ENCODE measurements at regions not wholly inside any gene's neighbourhood (a gene's known extent, or its start where the extent isn't known, plus 50 kb on each side); places are given as distances from the start of the nearest gene placed in this dataset.

GRCh38 chr2:45192481-45192880 is 183.2 kb upstream of the SIX2 start:
- no peaks in the 10 kb centered on the region for H3K9me1 ChIP-seq (ENCODE audit: control insufficient read depth, extremely low read depth, insufficient read depth, low read length)
- FAIRE-seq: no peak

GRCh38 chr2:45191976-45192375 is 182.7 kb upstream of the SIX2 start:
- DNase-seq (ENCODE audit: low read depth, low spot score) (no peak), FAIRE-seq (no peak)
- H2AFZ ChIP-seq (ENCODE audit: control insufficient read depth, low read length): no peak overlapping the region
- TF ChIP-seq EZH2 (IDR thresholded peaks at IDR 0.05; ENCODE audit: low read length) (no peak), CTCF (optimal IDR thresholded peaks at IDR 0.05 in 1 of 3, IDR thresholded peaks at IDR 0.05 in 1 of 3, conservative IDR thresholded peaks at IDR 0.05 in 1 of 3; ENCODE audit: extremely low read depth in 1 of 3, insufficient read depth in 2 of 3, low read length in 3 of 3) (no peak)
- H3K36me3 ChIP-seq (ENCODE audit: control insufficient read depth in 2 of 2, extremely low read depth in 1 of 2, insufficient read depth in 2 of 2, low read length in 2 of 2): no peaks in the 10 kb centered on the region
- H3K9me1 ChIP-seq (ENCODE audit: control insufficient read depth, extremely low read depth, insufficient read depth, low read length): no peaks in the 10 kb centered on the region
- H3K4me3 ChIP-seq (ENCODE audit: control insufficient read depth in 2 of 3, extremely low read depth in 1 of 3, insufficient read depth in 2 of 3, low read depth in 1 of 3, low read length in 3 of 3): no peak overlapping the region
- H3K9me3 ChIP-seq (ENCODE audit: control insufficient read depth, low read depth, low read length): no peaks in the 10 kb centered on the region
- H3K27ac ChIP-seq (ENCODE audit: control insufficient read depth, insufficient read depth, low read length): no peak overlapping the region
- no peaks in the 10 kb centered on the region for H3K4me1 ChIP-seq (ENCODE audit: control insufficient read depth, extremely low read depth, insufficient read depth, low read length)
- H3K27me3 ChIP-seq (ENCODE audit: control insufficient read depth, extremely low read depth, insufficient read depth, low read length): peaks cover 3% of the 10 kb centered on the region
- no peaks in the 10 kb centered on the region for H4K20me1 ChIP-seq (ENCODE audit: control insufficient read depth, extremely low read depth, insufficient read depth, low read length)
- no peaks in the 10 kb centered on the region for H3K79me2 ChIP-seq (ENCODE audit: control insufficient read depth, insufficient read depth, low read length)
- dilution Hi-C loops (cut with MboI; ENCODE audit: extremely low pct_ligation_motif_present, low sequenced_read_pairs): no loop called here
- no peak overlapping the region for H3K4me2 ChIP-seq (ENCODE audit: control insufficient read depth, extremely low read depth, insufficient read depth, low read depth, low read length)
- no peak overlapping the region for H3K9ac ChIP-seq (ENCODE audit: control insufficient read depth, extremely low read depth, insufficient read depth, low read length)

More at GRCh38 chr2:45192481-45192880, 183.2 kb upstream of the SIX2 start:
- no peaks in the 10 kb centered on the region for H3K36me3 ChIP-seq (ENCODE audit: control insufficient read depth in 2 of 2, extremely low read depth in 1 of 2, insufficient read depth in 2 of 2, low read length in 2 of 2)
- H2AFZ ChIP-seq (ENCODE audit: control insufficient read depth, low read length): no peak overlapping the region
- H3K9ac ChIP-seq (ENCODE audit: control insufficient read depth, extremely low read depth, insufficient read depth, low read length): no peak overlapping the region
- no peak for DNase-seq (ENCODE audit: low read depth, low spot score)
- dilution Hi-C loops (cut with MboI; ENCODE audit: extremely low pct_ligation_motif_present, low sequenced_read_pairs): no loop called here
- H3K4me3 ChIP-seq (ENCODE audit: control insufficient read depth in 2 of 3, extremely low read depth in 1 of 3, insufficient read depth in 2 of 3, low read depth in 1 of 3, low read length in 3 of 3): no peak overlapping the region
- no peak overlapping the region for H3K27ac ChIP-seq (ENCODE audit: control insufficient read depth, insufficient read depth, low read length)
- no peaks in the 10 kb centered on the region for H3K4me1 ChIP-seq (ENCODE audit: control insufficient read depth, extremely low read depth, insufficient read depth, low read length)
- no peaks in the 10 kb centered on the region for H4K20me1 ChIP-seq (ENCODE audit: control insufficient read depth, extremely low read depth, insufficient read depth, low read length)
- peaks cover 3% of the 10 kb centered on the region for H3K27me3 ChIP-seq (ENCODE audit: control insufficient read depth, extremely low read depth, insufficient read depth, low read length)
- no peaks in the 10 kb centered on the region for H3K9me3 ChIP-seq (ENCODE audit: control insufficient read depth, low read depth, low read length)
- no peak for TF ChIP-seq CTCF (optimal IDR thresholded peaks at IDR 0.05 in 1 of 3, IDR thresholded peaks at IDR 0.05 in 1 of 3, conservative IDR thresholded peaks at IDR 0.05 in 1 of 3; ENCODE audit: extremely low read depth in 1 of 3, insufficient read depth in 2 of 3, low read length in 3 of 3)
- no peak for TF ChIP-seq EZH2 (IDR thresholded peaks at IDR 0.05; ENCODE audit: low read length)
- no peak overlapping the region for H3K4me2 ChIP-seq (ENCODE audit: control insufficient read depth, extremely low read depth, insufficient read depth, low read depth, low read length)
- no peaks in the 10 kb centered on the region for H3K79me2 ChIP-seq (ENCODE audit: control insufficient read depth, insufficient read depth, low read length)

Data from keratinocyte (primary cell).